ENCODE measurements at regions not wholly inside any gene's neighbourhood (a gene's known extent, or its start where the extent isn't known, plus 50 kb on each side); places are given as distances from the start of the nearest gene placed in this dataset.

GRCh38 chr2:858646-859045, 92.0 kb upstream of the SNTG2 start:
- no peak for DNase-seq

GRCh38 chr2:857937-858336, 92.7 kb upstream of the SNTG2 start:
- no peak for DNase-seq

- DNase-seq, result no peak
Measured at GRCh38 chr2:857081-857480, 93.6 kb upstream of the SNTG2 start.

GRCh38 chr2:856456-856855, 94.2 kb upstream of the SNTG2 start:
- no peak for DNase-seq

GRCh38 chr2:856041-856440, 94.6 kb upstream of the SNTG2 start:
- DNase-seq, result no peak

- no peak for DNase-seq
Measured at GRCh38 chr2:855177-855576, 95.5 kb upstream of the SNTG2 start.

- peak; percentile 5 for DNase-seq
Measured at GRCh38 chr2:854460-854859, 96.2 kb upstream of the SNTG2 start.

GRCh38 chr2:853203-853870, 97.3 kb upstream of the SNTG2 start:
- no peak for DNase-seq

GRCh38 chr2:852168-852567, 98.5 kb upstream of the SNTG2 start:
- no peak for DNase-seq

GRCh38 chr2:851680-852079, 99.0 kb upstream of the SNTG2 start:
- DNase-seq, result no peak

GRCh38 chr2:851078-851477, 99.6 kb upstream of the SNTG2 start:
- DNase-seq, result no peak

- no peak for DNase-seq
Measured at GRCh38 chr2:850429-850828, 100.2 kb upstream of the SNTG2 start.

- no peak for DNase-seq
Measured at GRCh38 chr2:848099-848498, 102.5 kb upstream of the SNTG2 start.

GRCh38 chr2:847669-848068, 103.0 kb upstream of the SNTG2 start:
- no peak for DNase-seq

- no peak for DNase-seq
Measured at GRCh38 chr2:844715-845114, 105.9 kb upstream of the SNTG2 start.

GRCh38 chr2:842151-842803, 108.4 kb upstream of the SNTG2 start:
- no peak for DNase-seq

GRCh38 chr2:841036-841435, 109.6 kb upstream of the SNTG2 start:
- no peak for DNase-seq

- no peak for DNase-seq
Measured at GRCh38 chr2:834233-834632, 116.4 kb upstream of the SNTG2 start.

- DNase-seq, result no peak
Measured at GRCh38 chr2:833180-833579, 117.5 kb upstream of the SNTG2 start.

- DNase-seq, result no peak
Measured at GRCh38 chr2:832635-833034, 118.0 kb upstream of the SNTG2 start.

GRCh38 chr2:831622-832021, 119.0 kb upstream of the SNTG2 start:
- DNase-seq, result no peak

- no peak for DNase-seq
Measured at GRCh38 chr2:831225-831536, 119.5 kb upstream of the SNTG2 start.

GRCh38 chr2:830419-831224, 120.0 kb upstream of the SNTG2 start:
- no peak for DNase-seq

- no peak for DNase-seq
Measured at GRCh38 chr2:829047-829446, 121.6 kb upstream of the SNTG2 start.
